ENCODE measurements at regions not wholly inside any gene's neighbourhood (a gene's known extent, or its start where the extent isn't known, plus 50 kb on each side); places are given as distances from the start of the nearest gene placed in this dataset.

DNA sequence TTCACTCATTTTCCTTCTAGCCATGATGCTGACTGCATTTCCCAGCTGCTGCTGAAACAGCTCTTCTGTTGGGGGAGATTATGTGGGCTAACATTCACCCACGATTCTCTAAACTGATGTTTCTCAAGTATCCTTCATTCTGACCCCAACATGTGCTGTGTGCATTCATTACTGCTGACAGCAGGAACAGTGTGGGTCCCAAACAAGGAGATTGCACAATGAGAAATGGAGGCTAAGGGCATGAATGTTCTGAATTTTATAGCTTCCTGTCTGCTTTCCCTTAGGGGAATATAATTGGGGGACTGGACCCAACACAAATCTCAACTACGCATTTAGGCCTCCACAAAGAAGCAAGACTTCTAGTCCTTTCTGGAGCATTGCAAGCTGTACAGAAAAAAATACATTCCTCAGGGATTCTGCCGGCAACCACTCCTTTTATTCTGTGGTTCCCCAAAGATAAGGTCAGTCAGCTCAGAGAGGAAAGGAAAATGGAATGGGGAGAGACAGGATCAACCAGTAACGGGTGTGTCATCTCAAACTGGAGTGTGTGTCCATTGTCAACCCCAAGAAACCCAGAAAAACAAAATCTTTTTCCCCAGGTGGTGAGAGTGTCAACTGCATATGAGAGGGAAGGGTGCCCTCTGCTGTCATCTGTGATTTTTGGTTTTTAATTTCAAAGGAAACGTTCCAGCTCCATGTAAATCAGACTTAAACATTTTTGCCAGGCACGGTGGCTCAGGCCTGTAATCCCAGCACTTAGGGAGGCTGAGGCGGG lies 81.5 kb upstream of the EGFL6 start (continued):
- TF ChIP-seq TBP (IDR thresholded peaks at IDR 0.05; ENCODE audit: low read depth, low read length) (peak; percentile 59; the same call in 1 of the 2 replicates), KDM1A (IDR thresholded peaks at IDR 0.05; ENCODE audit: borderline replicate concordance, low read length) (no peak), FOSL1 (IDR thresholded peaks at IDR 0.05; ENCODE audit: insufficient read depth, low read depth, low read length) (no peak), NRF1 (IDR thresholded peaks at IDR 0.05; ENCODE audit: low read depth, low read length) (no peak), RXRA (IDR thresholded peaks at IDR 0.05; ENCODE audit: insufficient read depth, low read depth, low read length) (no peak), SIX5 (IDR thresholded peaks at IDR 0.05; ENCODE audit: low read depth, low read length) (no peak), TCF12 (IDR thresholded peaks at IDR 0.05; ENCODE audit: low read depth, low read length) (no peak)
- TF ChIP-seq, protein P1, sequence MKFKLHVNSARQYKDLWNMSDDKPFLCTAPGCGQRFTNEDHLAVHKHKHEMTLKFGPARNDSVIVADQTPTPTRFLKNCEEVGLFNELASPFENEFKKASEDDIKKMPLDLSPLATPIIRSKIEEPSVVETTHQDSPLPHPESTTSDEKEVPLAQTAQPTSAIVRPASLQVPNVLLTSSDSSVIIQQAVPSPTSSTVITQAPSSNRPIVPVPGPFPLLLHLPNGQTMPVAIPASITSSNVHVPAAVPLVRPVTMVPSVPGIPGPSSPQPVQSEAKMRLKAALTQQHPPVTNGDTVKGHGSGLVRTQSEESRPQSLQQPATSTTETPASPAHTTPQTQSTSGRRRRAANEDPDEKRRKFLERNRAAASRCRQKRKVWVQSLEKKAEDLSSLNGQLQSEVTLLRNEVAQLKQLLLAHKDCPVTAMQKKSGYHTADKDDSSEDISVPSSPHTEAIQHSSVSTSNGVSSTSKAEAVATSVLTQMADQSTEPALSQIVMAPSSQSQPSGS (IDR thresholded peaks at IDR 0.05; ENCODE audit: low read length), result no peak
- TF ChIP-seq, protein P2, sequence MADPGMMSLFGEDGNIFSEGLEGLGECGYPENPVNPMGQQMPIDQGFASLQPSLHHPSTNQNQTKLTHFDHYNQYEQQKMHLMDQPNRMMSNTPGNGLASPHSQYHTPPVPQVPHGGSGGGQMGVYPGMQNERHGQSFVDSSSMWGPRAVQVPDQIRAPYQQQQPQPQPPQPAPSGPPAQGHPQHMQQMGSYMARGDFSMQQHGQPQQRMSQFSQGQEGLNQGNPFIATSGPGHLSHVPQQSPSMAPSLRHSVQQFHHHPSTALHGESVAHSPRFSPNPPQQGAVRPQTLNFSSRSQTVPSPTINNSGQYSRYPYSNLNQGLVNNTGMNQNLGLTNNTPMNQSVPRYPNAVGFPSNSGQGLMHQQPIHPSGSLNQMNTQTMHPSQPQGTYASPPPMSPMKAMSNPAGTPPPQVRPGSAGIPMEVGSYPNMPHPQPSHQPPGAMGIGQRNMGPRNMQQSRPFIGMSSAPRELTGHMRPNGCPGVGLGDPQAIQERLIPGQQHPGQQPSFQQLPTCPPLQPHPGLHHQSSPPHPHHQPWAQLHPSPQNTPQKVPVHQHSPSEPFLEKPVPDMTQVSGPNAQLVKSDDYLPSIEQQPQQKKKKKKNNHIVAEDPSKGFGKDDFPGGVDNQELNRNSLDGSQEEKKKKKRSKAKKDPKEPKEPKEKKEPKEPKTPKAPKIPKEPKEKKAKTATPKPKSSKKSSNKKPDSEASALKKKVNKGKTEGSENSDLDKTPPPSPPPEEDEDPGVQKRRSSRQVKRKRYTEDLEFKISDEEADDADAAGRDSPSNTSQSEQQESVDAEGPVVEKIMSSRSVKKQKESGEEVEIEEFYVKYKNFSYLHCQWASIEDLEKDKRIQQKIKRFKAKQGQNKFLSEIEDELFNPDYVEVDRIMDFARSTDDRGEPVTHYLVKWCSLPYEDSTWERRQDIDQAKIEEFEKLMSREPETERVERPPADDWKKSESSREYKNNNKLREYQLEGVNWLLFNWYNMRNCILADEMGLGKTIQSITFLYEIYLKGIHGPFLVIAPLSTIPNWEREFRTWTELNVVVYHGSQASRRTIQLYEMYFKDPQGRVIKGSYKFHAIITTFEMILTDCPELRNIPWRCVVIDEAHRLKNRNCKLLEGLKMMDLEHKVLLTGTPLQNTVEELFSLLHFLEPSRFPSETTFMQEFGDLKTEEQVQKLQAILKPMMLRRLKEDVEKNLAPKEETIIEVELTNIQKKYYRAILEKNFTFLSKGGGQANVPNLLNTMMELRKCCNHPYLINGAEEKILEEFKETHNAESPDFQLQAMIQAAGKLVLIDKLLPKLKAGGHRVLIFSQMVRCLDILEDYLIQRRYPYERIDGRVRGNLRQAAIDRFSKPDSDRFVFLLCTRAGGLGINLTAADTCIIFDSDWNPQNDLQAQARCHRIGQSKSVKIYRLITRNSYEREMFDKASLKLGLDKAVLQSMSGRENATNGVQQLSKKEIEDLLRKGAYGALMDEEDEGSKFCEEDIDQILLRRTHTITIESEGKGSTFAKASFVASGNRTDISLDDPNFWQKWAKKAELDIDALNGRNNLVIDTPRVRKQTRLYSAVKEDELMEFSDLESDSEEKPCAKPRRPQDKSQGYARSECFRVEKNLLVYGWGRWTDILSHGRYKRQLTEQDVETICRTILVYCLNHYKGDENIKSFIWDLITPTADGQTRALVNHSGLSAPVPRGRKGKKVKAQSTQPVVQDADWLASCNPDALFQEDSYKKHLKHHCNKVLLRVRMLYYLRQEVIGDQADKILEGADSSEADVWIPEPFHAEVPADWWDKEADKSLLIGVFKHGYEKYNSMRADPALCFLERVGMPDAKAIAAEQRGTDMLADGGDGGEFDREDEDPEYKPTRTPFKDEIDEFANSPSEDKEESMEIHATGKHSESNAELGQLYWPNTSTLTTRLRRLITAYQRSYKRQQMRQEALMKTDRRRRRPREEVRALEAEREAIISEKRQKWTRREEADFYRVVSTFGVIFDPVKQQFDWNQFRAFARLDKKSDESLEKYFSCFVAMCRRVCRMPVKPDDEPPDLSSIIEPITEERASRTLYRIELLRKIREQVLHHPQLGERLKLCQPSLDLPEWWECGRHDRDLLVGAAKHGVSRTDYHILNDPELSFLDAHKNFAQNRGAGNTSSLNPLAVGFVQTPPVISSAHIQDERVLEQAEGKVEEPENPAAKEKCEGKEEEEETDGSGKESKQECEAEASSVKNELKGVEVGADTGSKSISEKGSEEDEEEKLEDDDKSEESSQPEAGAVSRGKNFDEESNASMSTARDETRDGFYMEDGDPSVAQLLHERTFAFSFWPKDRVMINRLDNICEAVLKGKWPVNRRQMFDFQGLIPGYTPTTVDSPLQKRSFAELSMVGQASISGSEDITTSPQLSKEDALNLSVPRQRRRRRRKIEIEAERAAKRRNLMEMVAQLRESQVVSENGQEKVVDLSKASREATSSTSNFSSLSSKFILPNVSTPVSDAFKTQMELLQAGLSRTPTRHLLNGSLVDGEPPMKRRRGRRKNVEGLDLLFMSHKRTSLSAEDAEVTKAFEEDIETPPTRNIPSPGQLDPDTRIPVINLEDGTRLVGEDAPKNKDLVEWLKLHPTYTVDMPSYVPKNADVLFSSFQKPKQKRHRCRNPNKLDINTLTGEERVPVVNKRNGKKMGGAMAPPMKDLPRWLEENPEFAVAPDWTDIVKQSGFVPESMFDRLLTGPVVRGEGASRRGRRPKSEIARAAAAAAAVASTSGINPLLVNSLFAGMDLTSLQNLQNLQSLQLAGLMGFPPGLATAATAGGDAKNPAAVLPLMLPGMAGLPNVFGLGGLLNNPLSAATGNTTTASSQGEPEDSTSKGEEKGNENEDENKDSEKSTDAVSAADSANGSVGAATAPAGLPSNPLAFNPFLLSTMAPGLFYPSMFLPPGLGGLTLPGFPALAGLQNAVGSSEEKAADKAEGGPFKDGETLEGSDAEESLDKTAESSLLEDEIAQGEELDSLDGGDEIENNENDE (IDR thresholded peaks at IDR 0.05; ENCODE audit: insufficient replicate concordance, low read length), result no peak

All from H1 (cell line).